ENCODE measurements at regions not wholly inside any gene's neighbourhood (a gene's known extent, or its start where the extent isn't known, plus 50 kb on each side); places are given as distances from the start of the nearest gene placed in this dataset.

GRCh38 chr12:34275129-34275528 lies 252.8 kb downstream of the ALG10 start:
- H3K27ac Mint-ChIP-seq = no peak overlapping the region
- H3K36me3 Mint-ChIP-seq = no peaks in the 10 kb centered on the region
- H3K4me3 Mint-ChIP-seq = no peak overlapping the region
- peaks cover 2% of the 10 kb centered on the region for H3K9me3 Mint-ChIP-seq
- H3K27me3 Mint-ChIP-seq = peaks cover 2% of the 10 kb centered on the region
- no peaks in the 10 kb centered on the region for H3K4me1 Mint-ChIP-seq
- ATAC-seq (ENCODE audit: low read depth) (no peak), DNase-seq (ENCODE audit: low spot score in 2 of 2) (no peak)

- no peak overlapping the region for H3K4me3 Mint-ChIP-seq
- peaks cover 6% of the 10 kb centered on the region for H3K9me3 Mint-ChIP-seq
- no peak for ATAC-seq (ENCODE audit: low read depth)
- no peak overlapping the region for H3K27ac Mint-ChIP-seq
- H3K36me3 Mint-ChIP-seq = no peaks in the 10 kb centered on the region
- no peak for DNase-seq (ENCODE audit: low spot score in 2 of 2)
- no peaks in the 10 kb centered on the region for H3K4me1 Mint-ChIP-seq
- no peaks in the 10 kb centered on the region for H3K27me3 Mint-ChIP-seq
Observed at GRCh38 chr12:34286483-34286882, 264.2 kb downstream of the ALG10 start.

GRCh38 chr12:34286934-34287333 lies 264.6 kb downstream of the ALG10 start:
- no peaks in the 10 kb centered on the region for H3K4me1 Mint-ChIP-seq
- no peaks in the 10 kb centered on the region for H3K36me3 Mint-ChIP-seq
- peaks cover 6% of the 10 kb centered on the region for H3K9me3 Mint-ChIP-seq
- no peak overlapping the region for H3K27ac Mint-ChIP-seq
- DNase-seq (ENCODE audit: low spot score in 2 of 2) (no peak), ATAC-seq (ENCODE audit: low read depth) (no peak)
- H3K4me3 Mint-ChIP-seq = no peak overlapping the region
- no peaks in the 10 kb centered on the region for H3K27me3 Mint-ChIP-seq

- Mint-ChIP-seq H3K4me3 (no peak overlapping the region), H3K27ac (no peak overlapping the region), H3K4me1 (no peaks in the 10 kb centered on the region), H3K27me3 (no peaks in the 10 kb centered on the region), H3K36me3 (no peaks in the 10 kb centered on the region), H3K9me3 (peaks cover 6% of the 10 kb centered on the region)
- DNase-seq (ENCODE audit: low spot score in 2 of 2) (no peak), ATAC-seq (ENCODE audit: low read depth) (no peak)
Observed at GRCh38 chr12:34287437-34287836, 265.1 kb downstream of the ALG10 start.

DNA sequence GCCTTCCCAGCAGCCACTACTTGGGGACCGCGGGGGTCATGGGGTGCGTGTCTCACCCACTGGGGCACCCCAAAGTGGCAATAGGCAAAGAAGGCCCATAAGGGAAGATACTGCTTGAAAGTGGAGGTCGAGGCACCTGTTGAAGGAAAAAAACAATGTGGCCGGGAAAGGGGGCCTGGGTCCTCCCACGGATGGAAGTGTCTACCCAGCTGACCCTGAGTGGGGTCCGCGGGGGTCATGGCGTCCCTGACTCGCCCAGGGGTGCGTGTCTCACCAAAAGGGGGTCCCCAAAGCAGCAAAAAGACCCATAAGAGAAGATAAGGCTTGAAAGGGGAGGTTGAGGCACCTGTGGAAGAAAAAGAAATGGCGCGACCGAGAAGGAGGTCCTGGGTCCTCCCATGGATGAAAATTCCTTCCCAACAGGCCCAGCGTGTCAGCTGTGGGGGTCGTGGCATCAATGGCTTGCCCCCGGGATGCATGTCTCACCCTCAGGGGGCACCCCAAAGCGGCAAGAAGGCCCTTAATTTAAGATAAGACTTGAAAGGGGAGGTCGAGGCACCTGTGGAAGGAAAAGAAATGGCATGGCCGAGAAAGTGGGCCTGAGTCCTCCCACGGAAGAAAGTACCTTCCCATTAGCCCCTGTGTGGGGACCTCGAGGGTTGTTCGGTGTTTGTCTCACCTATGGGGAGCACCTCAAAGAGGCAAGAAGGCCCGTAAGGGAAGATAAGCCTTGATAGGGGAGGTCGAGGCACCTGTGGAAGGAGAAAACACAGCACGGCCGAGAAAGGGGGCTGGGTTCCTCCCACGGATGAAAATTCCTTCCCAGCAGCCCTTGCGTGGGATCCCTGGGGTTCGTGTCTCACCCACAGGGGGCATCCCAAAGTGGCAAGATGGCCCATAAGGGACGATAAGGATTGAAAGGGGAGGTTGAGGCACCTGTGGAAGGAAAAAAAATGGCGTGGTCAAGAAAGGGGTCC lies 266.0 kb downstream of the ALG10 start:
- H3K4me1 Mint-ChIP-seq = no peaks in the 10 kb centered on the region
- no peak overlapping the region for H3K27ac Mint-ChIP-seq
- ATAC-seq (ENCODE audit: low read depth) (no peak), DNase-seq (ENCODE audit: low spot score in 2 of 2) (no peak)
- no peaks in the 10 kb centered on the region for H3K36me3 Mint-ChIP-seq
- H3K27me3 Mint-ChIP-seq = no peaks in the 10 kb centered on the region
- H3K9me3 Mint-ChIP-seq = peaks cover 8% of the 10 kb centered on the region
- no peak overlapping the region for H3K4me3 Mint-ChIP-seq

DNA sequence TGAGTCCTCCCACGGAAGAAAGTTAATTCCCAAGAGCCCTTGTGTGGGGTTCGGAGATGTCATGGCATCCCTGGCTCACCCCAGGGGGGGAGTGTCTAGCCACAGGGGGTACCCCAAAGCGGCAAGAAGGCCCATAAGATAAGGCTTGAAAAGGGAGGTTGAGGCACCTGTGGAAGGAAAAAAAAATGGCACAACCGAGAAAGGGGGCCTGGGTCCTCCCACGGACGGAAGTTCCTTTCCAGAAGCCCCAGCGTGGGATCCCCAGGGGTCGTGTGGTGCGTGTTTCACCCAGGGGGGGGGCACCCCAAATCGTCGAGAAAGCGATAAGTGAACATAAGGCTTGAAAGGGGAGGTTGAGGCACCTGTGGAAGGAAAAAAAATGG lies 266.7 kb downstream of the ALG10 start:
- Mint-ChIP-seq H3K36me3 (no peaks in the 10 kb centered on the region), H3K27ac (no peak overlapping the region), H3K9me3 (peaks cover 8% of the 10 kb centered on the region), H3K4me1 (no peaks in the 10 kb centered on the region), H3K4me3 (no peak overlapping the region), H3K27me3 (no peaks in the 10 kb centered on the region)
- DNase-seq (ENCODE audit: low spot score in 2 of 2) (no peak), ATAC-seq (ENCODE audit: low read depth) (no peak)

DNA sequence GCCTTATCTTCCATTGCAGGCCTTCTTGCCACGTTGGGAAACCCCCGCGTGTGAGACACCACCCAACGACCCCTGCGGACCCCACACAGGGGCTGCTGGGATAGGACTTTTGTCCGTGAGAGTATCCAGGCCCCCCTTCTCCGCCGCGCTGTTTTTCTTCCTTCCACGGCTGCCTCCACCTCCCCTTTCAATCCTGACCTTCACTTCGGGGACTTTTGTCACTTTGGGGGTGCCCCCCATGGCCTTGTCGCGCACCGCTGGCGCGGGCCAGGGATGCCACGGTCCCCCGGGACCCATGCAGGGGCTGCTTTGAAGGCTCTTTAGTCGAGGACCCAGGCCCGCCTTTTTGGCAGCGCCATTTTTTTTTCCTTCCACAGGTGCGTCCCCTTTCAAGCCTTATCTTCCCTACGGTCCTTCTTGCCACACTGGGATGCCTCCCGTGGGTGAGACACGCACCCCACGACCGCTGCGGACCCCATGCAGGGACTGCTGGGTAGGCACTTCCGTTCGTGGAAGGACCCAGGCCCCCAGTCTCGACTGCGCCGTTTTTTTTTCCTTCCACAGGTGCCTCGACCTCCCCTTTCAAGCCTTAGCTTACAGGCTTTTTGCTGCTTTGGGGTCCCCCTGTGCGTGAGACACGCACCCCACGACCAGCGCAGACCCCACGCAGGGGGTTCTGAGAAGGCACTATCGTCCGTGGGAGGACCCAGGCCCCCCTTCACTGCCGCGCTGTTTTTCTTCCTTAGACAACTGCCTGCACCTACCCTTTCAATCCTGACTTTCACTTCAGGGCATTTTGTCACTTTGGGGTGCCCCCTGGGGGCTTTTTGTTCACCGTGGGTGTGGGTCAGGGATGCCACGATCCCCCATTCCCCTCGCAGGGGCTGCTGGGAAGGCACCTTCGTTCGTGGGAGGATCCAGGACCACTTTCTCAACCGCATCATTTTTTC lies 267.4 kb downstream of the ALG10 start:
- Mint-ChIP-seq H3K9me3 (peaks cover 8% of the 10 kb centered on the region), H3K36me3 (no peaks in the 10 kb centered on the region), H3K27ac (no peak overlapping the region), H3K4me3 (no peak overlapping the region), H3K27me3 (no peaks in the 10 kb centered on the region), H3K4me1 (no peaks in the 10 kb centered on the region)
- DNase-seq (ENCODE audit: low spot score in 2 of 2) (no peak), ATAC-seq (ENCODE audit: low read depth) (no peak)

DNA sequence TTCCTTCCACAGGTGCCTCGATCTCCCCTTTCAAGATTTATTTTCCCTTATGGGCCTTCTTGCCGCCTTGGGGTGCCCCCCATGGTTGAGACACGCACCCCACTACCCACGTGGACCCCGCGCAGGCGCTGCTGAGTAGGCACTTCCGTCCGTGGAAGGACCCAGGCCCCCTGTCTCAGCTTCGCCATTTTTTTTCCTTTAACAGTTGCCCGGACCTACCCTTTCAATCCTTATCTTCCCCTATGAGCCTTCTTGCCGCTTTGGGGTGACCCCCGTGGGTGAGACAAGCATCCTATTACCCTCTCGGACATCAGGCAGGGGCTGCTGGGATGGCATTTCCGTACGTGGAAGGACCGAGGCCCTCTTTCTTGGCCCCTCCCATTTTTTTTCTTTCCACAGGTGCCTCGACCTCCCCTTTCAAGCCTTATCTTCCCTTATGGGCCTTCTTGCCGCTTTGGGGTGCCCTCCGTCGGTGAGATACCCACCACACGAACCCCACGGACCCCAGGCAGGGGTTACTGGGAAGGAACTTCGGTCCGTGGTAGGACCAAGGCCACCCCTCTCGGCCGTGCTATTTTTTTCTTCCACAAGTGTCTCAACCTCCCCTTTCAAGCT lies 268.2 kb downstream of the ALG10 start:
- DNase-seq (ENCODE audit: low spot score in 2 of 2) = no peak
- no peak overlapping the region for H3K4me3 Mint-ChIP-seq
- no peaks in the 10 kb centered on the region for H3K36me3 Mint-ChIP-seq
- H3K27ac Mint-ChIP-seq = no peak overlapping the region
- H3K27me3 Mint-ChIP-seq = peaks cover 1% of the 10 kb centered on the region
- peaks cover 8% of the 10 kb centered on the region for H3K9me3 Mint-ChIP-seq
- no peaks in the 10 kb centered on the region for H3K4me1 Mint-ChIP-seq
- ATAC-seq (ENCODE audit: low read depth) = no peak

DNA sequence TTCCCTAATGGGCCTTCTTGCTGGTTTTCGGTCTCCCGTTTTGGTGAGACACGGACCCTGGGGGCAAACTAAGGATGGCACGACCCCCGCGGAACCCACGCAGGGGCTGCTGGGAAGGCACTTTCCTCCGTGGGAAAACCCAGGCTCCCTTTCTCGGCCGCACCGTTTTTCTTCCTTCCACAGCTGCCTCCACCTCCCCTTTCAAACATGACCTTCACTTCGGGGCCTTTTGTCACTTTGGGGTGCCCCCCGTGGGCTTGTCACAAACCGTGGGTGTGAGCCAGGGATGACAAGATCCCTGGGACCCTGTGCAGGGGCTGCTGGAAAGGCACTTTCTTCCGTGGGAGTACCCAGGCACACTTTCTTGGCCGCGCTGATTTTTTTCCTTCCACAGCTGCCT lies 268.7 kb downstream of the ALG10 start:
- H3K4me1 Mint-ChIP-seq = no peaks in the 10 kb centered on the region
- no peak for DNase-seq (ENCODE audit: low spot score in 2 of 2)
- no peaks in the 10 kb centered on the region for H3K36me3 Mint-ChIP-seq
- no peak overlapping the region for H3K27ac Mint-ChIP-seq
- no peak overlapping the region for H3K4me3 Mint-ChIP-seq
- no peak for ATAC-seq (ENCODE audit: low read depth)
- peaks cover 1% of the 10 kb centered on the region for H3K27me3 Mint-ChIP-seq
- H3K9me3 Mint-ChIP-seq = peaks cover 7% of the 10 kb centered on the region

DNA sequence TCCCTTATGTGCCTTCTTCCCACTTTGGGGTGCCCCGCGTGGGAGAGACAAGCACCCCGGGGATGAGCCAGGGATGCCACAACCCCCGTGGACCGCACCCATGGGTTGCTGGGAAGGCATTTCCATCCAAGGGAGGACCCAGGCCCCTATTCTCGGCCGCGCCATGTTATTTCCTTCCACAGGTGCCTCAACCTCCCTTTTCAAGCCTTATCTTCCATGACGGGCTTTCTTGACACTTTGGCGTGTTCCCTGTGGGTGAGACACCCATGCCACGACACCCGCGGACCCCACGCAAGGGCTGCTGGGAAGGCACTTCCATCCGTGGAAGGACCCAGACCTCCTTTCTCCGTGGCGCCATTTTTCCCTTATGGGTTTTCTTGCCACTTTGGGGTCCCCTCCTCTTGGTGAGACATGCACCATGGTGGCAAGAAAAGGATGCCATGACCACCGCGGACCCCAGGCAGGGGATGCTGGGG lies 269.2 kb downstream of the ALG10 start:
- DNase-seq (ENCODE audit: low spot score in 2 of 2) (no peak), ATAC-seq (ENCODE audit: low read depth) (no peak)
- Mint-ChIP-seq H3K9me3 (peaks cover 5% of the 10 kb centered on the region), H3K27me3 (peaks cover 1% of the 10 kb centered on the region), H3K36me3 (no peaks in the 10 kb centered on the region), H3K27ac (no peak overlapping the region), H3K4me3 (no peak overlapping the region), H3K4me1 (no peaks in the 10 kb centered on the region)

DNA sequence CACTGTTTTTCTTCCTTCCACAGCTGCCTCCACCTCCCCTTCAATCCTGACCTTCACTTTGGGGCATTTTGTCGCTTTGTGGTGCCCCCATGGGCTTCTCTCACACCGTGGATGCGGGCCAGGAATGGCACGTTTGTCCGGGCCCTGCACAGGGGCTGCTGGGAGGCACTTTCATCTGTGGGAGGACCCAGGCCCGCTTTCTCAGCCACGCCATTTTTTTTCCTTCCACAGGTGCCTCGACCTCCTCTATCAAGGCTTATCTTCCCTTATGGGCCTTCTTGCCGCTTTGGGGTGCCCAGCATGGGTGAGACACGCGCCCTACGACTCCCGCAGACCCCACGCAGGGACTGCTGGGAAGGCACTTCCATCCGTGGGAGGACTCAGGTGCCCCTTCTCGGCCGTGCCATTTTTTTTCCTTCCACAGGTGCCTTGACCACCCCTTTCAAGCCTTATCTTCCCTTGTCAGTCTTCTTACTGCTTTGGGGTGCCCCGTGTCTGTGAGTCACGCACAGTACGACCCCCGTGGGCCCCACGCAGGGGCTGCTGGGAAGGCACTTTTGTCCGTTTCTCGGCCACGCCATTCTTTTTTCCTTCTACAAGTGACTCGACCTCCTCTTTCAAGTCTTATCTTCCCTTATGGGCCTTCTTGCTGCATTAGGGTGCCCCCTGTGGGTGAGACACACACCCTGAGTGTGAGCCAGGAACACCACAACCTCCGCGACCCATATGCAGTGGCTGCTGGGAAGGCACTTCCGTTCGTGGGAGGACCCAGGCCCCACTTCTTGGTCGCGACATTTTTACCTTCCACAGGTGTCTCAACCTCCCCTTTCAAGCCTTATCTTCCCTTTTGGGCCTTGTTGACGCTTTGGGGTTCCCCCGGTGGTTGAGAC lies 270.7 kb downstream of the ALG10 start:
- ATAC-seq (ENCODE audit: low read depth) = no peak
- Mint-ChIP-seq H3K27ac (no peak overlapping the region), H3K4me1 (no peaks in the 10 kb centered on the region), H3K4me3 (no peak overlapping the region), H3K9me3 (peaks cover 5% of the 10 kb centered on the region), H3K27me3 (peaks cover 1% of the 10 kb centered on the region), H3K36me3 (no peaks in the 10 kb centered on the region)
- no peak for DNase-seq (ENCODE audit: low spot score in 2 of 2)

GRCh38 chr12:34294137-34294536 lies 271.8 kb downstream of the ALG10 start:
- H3K4me1 Mint-ChIP-seq = no peaks in the 10 kb centered on the region
- H3K27ac Mint-ChIP-seq = no peak overlapping the region
- DNase-seq (ENCODE audit: low spot score in 2 of 2) (no peak), ATAC-seq (ENCODE audit: low read depth) (no peak)
- no peaks in the 10 kb centered on the region for H3K36me3 Mint-ChIP-seq
- H3K27me3 Mint-ChIP-seq = peaks cover 1% of the 10 kb centered on the region
- H3K4me3 Mint-ChIP-seq = no peak overlapping the region
- peaks cover 11% of the 10 kb centered on the region for H3K9me3 Mint-ChIP-seq

GRCh38 chr12:34294671-34295365 lies 272.5 kb downstream of the ALG10 start:
- H3K4me3 Mint-ChIP-seq = no peak overlapping the region
- no peak overlapping the region for H3K27ac Mint-ChIP-seq
- no peaks in the 10 kb centered on the region for H3K4me1 Mint-ChIP-seq
- DNase-seq (ENCODE audit: low spot score in 2 of 2) = no peak
- H3K36me3 Mint-ChIP-seq = no peaks in the 10 kb centered on the region
- H3K9me3 Mint-ChIP-seq = peaks cover 13% of the 10 kb centered on the region
- H3K27me3 Mint-ChIP-seq = peaks cover 1% of the 10 kb centered on the region
- ATAC-seq (ENCODE audit: low read depth) = no peak
